ENCODE measurements at regions not wholly inside any gene's neighbourhood (a gene's known extent, or its start where the extent isn't known, plus 50 kb on each side); places are given as distances from the start of the nearest gene placed in this dataset.

- TF ChIP-seq, protein P1, sequence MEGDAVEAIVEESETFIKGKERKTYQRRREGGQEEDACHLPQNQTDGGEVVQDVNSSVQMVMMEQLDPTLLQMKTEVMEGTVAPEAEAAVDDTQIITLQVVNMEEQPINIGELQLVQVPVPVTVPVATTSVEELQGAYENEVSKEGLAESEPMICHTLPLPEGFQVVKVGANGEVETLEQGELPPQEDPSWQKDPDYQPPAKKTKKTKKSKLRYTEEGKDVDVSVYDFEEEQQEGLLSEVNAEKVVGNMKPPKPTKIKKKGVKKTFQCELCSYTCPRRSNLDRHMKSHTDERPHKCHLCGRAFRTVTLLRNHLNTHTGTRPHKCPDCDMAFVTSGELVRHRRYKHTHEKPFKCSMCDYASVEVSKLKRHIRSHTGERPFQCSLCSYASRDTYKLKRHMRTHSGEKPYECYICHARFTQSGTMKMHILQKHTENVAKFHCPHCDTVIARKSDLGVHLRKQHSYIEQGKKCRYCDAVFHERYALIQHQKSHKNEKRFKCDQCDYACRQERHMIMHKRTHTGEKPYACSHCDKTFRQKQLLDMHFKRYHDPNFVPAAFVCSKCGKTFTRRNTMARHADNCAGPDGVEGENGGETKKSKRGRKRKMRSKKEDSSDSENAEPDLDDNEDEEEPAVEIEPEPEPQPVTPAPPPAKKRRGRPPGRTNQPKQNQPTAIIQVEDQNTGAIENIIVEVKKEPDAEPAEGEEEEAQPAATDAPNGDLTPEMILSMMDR (IDR thresholded peaks at IDR 0.05; ENCODE audit: low read length) = no peak
- no peak for TF ChIP-seq EZH2 (IDR thresholded peaks at IDR 0.05; ENCODE audit: borderline replicate concordance, low read length)
Observed at GRCh38 chr10:81534991-81535390, 340.0 kb upstream of the NRG3 start.
